ENCODE measurements at regions not wholly inside any gene's neighbourhood (a gene's known extent, or its start where the extent isn't known, plus 50 kb on each side); places are given as distances from the start of the nearest gene placed in this dataset.

- no peak for DNase-seq (ENCODE audit: low read depth)
Measured at GRCh38 chr11:130609121-130610035, 160.9 kb downstream of the ADAMTS15 start.

GRCh38 chr11:130611791-130612251 lies 163.4 kb downstream of the ADAMTS15 start:
- TF ChIP-seq CTCF (conservative IDR thresholded peaks at IDR 0.05; ENCODE audit: low read depth, low read length) = no peak
- no peak overlapping the region for H3K4me3 ChIP-seq (ENCODE audit: low read length)
- DNase-seq (ENCODE audit: low read depth) = no peak

More at GRCh38 chr11:130609121-130610035, 160.9 kb downstream of the ADAMTS15 start:
- no peak for TF ChIP-seq CTCF (conservative IDR thresholded peaks at IDR 0.05; ENCODE audit: low read depth, low read length)
- H3K4me3 ChIP-seq (ENCODE audit: low read length) = no peak overlapping the region

- no peak overlapping the region for H3K4me3 ChIP-seq (ENCODE audit: low read length)
- no peak for DNase-seq (ENCODE audit: low read depth)
- no peak for TF ChIP-seq CTCF (conservative IDR thresholded peaks at IDR 0.05; ENCODE audit: low read depth, low read length)
Measured at GRCh38 chr11:130612291-130612851, 163.9 kb downstream of the ADAMTS15 start.

GRCh38 chr11:130613396-130613795 lies 165.0 kb downstream of the ADAMTS15 start:
- H3K4me3 ChIP-seq (ENCODE audit: low read length) = no peak overlapping the region
- DNase-seq (ENCODE audit: low read depth) = no peak
- no peak for TF ChIP-seq CTCF (conservative IDR thresholded peaks at IDR 0.05; ENCODE audit: low read depth, low read length)

GRCh38 chr11:130614591-130614990 lies 166.1 kb downstream of the ADAMTS15 start:
- no peak overlapping the region for H3K4me3 ChIP-seq (ENCODE audit: low read length)
- no peak for DNase-seq (ENCODE audit: low read depth)
- no peak for TF ChIP-seq CTCF (conservative IDR thresholded peaks at IDR 0.05; ENCODE audit: low read depth, low read length)

GRCh38 chr11:130615561-130615960 lies 167.1 kb downstream of the ADAMTS15 start:
- no peak overlapping the region for H3K4me3 ChIP-seq (ENCODE audit: low read length)
- DNase-seq (ENCODE audit: low read depth) = no peak
- no peak for TF ChIP-seq CTCF (conservative IDR thresholded peaks at IDR 0.05; ENCODE audit: low read depth, low read length)
